ENCODE measurements at regions not wholly inside any gene's neighbourhood (a gene's known extent, or its start where the extent isn't known, plus 50 kb on each side); places are given as distances from the start of the nearest gene placed in this dataset.

DNA sequence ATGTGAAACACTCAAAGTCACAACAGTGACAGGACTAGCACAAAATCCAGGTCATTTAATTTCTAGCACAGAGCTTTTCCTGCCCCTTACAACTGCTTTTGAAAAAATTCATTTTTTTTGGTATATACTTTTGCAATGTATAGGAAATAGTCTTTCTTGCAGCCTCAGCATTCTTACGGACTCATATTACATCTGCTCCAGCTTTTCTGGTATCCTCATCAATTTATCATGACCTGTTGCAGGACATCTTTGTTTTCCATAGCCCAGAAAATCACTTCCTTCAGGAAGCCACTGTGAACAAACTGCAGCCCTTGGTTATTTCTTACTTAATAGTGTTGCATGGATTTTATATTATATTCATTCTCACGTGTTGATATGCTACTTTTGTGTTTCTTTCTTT is 347.9 kb upstream of the MTPN start:
- TF ChIP-seq, protein P1, sequence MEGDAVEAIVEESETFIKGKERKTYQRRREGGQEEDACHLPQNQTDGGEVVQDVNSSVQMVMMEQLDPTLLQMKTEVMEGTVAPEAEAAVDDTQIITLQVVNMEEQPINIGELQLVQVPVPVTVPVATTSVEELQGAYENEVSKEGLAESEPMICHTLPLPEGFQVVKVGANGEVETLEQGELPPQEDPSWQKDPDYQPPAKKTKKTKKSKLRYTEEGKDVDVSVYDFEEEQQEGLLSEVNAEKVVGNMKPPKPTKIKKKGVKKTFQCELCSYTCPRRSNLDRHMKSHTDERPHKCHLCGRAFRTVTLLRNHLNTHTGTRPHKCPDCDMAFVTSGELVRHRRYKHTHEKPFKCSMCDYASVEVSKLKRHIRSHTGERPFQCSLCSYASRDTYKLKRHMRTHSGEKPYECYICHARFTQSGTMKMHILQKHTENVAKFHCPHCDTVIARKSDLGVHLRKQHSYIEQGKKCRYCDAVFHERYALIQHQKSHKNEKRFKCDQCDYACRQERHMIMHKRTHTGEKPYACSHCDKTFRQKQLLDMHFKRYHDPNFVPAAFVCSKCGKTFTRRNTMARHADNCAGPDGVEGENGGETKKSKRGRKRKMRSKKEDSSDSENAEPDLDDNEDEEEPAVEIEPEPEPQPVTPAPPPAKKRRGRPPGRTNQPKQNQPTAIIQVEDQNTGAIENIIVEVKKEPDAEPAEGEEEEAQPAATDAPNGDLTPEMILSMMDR (conservative IDR thresholded peaks at IDR 0.05; ENCODE audit: low read length): no peak
- no peak for TF ChIP-seq EZH2phosphoT487 (IDR thresholded peaks at IDR 0.05; ENCODE audit: borderline replicate concordance)

Data from Loucy (cell line).